Body of pancreas (tissue), 4 donors: ENCODE measurements at regions not wholly inside any gene's neighbourhood (a gene's known extent, or its start where the extent isn't known, plus 50 kb on each side); places are given as distances from the start of the nearest gene placed in this dataset.

Experiments used
- CTCF ChIP-seq, 7 experiments: fragments of 450-650 bp in 4 of 7; fragments of 200-600 bp in 3 of 7; sonication (generic) in 3 of 7; IDR thresholded peaks; one replicate each; pipeline ENCODE4 v1.5.1; 2016 to 2019; ENCODE audit warnings: antibody characterized with exemption in 7 of 7
- POLR2A ChIP-seq, 3 donors: fragments of 450-650 bp; IDR thresholded peaks; one replicate each; pipeline ENCODE4 v1.6.1; 2016; ENCODE audit warnings: antibody characterized with exemption in 3 of 3, mild to moderate bottlenecking in 2 of 3

GRCh38 chr18:50454387-50454988, 79.6 kb downstream of the SKA1 start:
- no peak for TF ChIP-seq CTCF (IDR thresholded peaks at IDR 0.05)
- TF ChIP-seq POLR2A (IDR thresholded peaks at IDR 0.05) = no peak
